ENCODE measurements at regions not wholly inside any gene's neighbourhood (a gene's known extent, or its start where the extent isn't known, plus 50 kb on each side); places are given as distances from the start of the nearest gene placed in this dataset.
"Not testable (repeated sequence)": the region's sequence is repeated elsewhere in the genome, so short reads cannot be mapped to it uniquely, and the experiment has no call there.

DNA sequence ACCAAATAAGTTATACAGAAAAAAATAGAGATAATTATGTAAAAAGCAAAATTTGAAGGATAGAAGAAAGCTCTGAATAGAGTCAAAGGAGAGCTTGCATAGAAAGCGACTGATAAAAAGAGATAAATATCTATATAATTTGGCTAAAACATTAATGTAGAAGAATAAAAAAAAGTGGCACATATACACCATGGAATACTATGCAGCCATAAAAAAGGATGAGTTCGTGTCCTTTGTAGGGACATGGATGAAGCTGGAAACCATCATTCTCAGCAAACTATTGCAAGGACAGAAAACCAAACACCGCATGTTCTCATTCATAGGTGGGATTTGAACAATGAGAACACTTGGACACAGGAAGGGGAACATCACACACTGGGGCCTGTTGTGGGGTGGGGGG lies 693.3 kb upstream of the NR2F2 start:
- H3K4me1 ChIP-seq; H3K9me3 ChIP-seq (replicated peaks); H3K36me3 ChIP-seq; H3K27me3 ChIP-seq; H3K4me3 ChIP-seq; H3K27ac ChIP-seq; DNase-seq: not testable (repeated sequence)

DNA sequence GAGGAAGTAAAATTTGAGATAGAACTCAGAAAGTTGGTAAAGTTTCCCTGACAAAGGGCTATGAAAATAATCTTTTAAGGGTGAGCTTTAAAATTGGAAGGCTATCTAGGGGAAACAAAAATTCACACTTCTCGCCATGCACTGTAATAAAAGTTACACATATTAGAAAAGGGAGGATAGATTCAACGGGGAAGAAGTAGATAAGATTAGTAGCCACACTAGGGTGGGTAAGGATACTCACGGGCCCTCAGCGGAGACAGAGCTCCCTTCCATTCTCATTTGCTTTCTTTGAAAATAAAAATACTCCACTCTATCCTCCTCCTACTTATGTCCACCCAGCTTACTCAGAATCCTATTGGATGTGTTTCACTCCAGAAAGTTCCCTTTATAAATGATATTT lies 691.3 kb upstream of the NR2F2 start:
- H3K36me3 ChIP-seq = no peaks in the 10 kb centered on the region
- no peaks in the 10 kb centered on the region for H3K27me3 ChIP-seq
- no peak for DNase-seq
- 0 out of 2 replicates have a peak, but pooled peaks cover 4% of the 10 kb centered on the region for H3K9me3 ChIP-seq (replicated peaks)
- H3K4me1 ChIP-seq = no peaks in the 10 kb centered on the region
- H3K4me3 ChIP-seq = no peak overlapping the region
- H3K27ac ChIP-seq = no peak overlapping the region

DNA sequence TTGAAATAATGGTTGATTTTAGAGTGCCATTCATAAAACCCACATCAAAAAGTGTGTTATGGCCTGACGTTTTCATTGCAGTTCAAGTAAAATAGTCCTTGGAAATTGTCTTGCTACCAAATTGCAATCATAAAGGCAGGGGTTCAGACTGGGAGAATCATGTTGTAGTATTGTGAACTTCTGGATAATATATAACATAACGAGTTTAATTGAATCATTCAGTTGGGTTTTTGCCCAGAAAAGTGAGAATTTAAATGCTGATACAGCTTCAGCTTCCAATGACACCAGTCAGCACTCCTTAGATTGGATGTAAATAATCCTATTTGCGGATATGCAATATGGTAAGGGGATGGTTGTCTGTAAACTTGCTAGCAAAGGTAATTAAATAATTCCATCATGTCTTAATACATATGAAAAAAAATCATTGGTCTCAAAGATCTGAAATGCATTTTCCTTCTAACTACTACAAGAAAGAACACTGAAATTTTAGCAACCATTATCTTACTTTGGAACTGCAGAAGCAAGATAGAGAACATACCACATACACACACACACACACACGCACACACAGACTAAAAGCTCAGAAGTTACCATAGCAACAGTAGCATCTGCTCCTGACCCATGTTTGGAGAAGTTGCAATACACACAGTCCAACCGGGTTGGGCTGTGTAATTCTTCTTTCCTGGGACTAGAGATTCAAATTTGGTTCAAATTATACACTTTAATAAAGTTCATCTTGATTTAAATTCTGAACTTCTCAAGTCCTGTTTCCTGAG lies 686.2 kb upstream of the NR2F2 start:
- Histone ChIP-seq H3K4me3 (no peak overlapping the region), H3K27ac (no peak overlapping the region), H3K9me3 (replicated peaks) (0 out of 2 replicates have a peak, but pooled peaks cover 4% of the 10 kb centered on the region), H3K4me1 (no peaks in the 10 kb centered on the region), H3K36me3 (no peaks in the 10 kb centered on the region), H3K27me3 (no peaks in the 10 kb centered on the region; the same call in 1 of the 2 replicates)
- DNase-seq = no peak

DNA sequence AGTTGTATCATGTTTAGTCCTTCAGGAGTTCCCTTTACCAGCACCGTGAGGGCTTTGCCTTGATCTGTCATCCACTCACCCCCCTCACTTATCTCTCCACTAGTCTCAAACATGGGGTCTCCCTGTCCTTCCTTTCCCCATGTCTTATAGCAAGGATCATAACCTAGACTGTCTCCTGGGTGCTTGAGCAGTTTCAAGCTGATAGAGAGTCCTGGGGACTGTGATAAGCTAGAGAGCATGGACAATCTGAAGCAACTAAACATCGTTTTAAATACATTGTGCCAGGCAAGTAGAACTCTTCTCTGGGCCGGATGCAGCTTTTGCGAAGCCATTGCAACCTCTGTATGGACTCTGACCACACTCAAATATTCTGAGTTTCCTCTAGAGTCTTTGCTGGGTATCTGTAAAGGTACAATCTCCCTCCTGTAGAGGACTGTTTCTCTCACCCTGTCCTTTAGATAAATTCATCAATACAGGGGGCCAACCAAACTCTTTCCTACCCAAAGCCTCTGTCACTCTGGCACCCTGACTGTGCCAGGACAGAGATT lies 684.6 kb upstream of the NR2F2 start:
- no peaks in the 10 kb centered on the region for H3K36me3 ChIP-seq
- H3K27ac ChIP-seq = no peak overlapping the region
- no peak for DNase-seq
- H3K4me3 ChIP-seq = no peak overlapping the region
- H3K9me3 ChIP-seq (replicated peaks) = 0 out of 2 replicates have a peak, but pooled peaks cover 4% of the 10 kb centered on the region
- no peaks in the 10 kb centered on the region for H3K4me1 ChIP-seq
- H3K27me3 ChIP-seq = no peaks in the 10 kb centered on the region; the same call in 1 of the 2 replicates

DNA sequence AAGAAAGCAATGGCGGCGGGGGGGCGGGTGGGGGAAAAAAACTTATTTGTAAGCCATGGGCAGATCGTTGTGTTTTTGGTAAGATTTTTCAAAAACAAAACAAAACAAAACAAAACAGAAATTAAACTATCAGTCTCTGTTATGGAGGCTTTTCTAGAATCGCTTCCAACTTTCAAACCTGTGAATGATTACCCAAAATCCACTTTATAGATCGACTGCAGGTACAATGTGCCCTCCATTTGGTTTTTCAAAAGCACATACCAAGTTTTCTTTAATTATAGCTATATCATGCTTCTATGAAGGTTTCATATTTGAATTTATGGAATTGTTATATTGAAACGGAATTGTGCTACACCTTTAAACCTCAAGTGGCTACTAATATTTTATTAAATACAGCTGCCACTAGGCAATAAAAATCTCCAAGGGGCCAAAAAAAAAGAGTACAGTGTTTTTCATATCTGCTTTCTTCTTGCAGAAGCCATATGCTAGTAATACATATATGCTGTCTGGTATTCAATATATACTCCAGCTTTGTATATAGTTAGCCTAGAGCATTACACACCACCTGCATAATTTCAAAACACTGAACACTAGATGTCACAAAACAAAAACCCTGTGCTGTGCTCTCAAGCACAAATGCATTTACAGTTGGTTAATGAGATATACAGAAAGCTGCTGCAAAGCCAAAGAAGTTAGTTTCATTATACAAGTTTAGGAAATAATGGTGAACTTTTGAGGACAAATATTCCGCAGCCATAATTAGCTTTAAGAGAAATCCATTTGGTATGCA lies 683.8 kb upstream of the NR2F2 start:
- no peaks in the 10 kb centered on the region; the same call in 1 of the 2 replicates for H3K27me3 ChIP-seq

DNA sequence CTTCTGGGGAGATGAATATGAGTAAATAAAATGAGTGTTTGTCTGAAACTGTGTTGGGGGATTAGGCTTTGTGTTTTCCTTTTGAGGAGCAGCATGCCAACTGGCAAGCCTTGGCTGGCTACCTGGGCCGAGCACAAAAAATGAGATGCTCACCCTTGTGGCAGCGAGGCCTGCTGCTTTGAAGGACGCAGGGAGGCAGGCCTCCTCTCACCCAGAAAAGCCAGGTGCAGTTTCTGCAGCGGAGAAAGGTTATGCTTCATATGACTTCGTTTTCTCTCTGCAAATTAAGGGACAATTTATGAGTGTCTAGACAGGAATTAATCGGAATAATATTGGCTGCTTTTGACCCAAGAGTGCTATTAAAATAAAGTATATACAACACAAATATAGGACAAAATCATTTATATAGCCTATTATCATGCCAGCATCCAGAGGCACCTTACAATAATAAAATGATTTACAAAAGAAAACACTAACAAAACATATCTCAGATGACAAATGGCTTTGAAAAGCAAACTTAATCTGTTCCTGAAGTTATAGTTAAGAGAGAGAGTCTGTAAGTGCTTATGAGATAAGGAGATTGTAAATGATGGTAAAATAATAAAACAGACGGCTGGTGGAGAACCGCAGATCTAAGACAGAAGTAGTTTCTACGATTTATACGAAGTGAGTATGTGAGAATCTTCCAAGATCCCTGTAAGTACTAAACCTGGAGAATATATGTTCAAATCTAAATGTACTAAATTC lies 682.8 kb upstream of the NR2F2 start:
- Histone ChIP-seq H3K36me3 (no peaks in the 10 kb centered on the region), H3K27ac (no peak overlapping the region), H3K4me3 (no peak overlapping the region), H3K9me3 (replicated peaks) (no peaks in the 10 kb centered on the region), H3K27me3 (no peaks in the 10 kb centered on the region; the same call in 1 of the 2 replicates), H3K4me1 (no peaks in the 10 kb centered on the region)
- DNase-seq = no peak

More for the DNA sequence above, 683.8 kb upstream of the NR2F2 start:
- no peak for DNase-seq
- H3K27ac ChIP-seq = no peak overlapping the region
- no peaks in the 10 kb centered on the region for H3K36me3 ChIP-seq
- 0 out of 2 replicates have a peak, but pooled peaks cover under 1% of the 10 kb centered on the region for H3K9me3 ChIP-seq (replicated peaks)
- no peak overlapping the region for H3K4me3 ChIP-seq
- no peaks in the 10 kb centered on the region for H3K4me1 ChIP-seq

DNA sequence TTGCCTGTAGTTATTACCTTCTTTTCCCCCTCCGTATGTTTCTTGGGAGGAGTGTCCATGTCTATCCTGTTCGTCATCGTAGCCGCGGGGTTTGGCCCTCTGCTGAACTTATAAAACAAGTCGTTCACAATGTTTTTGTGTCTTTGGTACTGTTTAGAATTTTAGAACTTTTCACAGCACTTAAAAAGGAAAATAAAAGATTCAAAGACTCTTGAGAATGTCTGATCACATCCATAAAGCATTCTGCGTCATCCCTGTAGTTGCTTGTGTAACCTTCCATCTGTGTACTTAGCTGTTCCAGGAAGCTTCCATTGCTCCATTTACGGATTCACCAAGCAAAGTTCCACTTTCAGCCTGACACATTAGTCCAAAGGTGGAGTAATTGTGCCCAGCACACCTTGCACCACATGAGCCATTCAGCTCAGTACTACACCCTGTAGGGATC lies 677.1 kb upstream of the NR2F2 start:
- Histone ChIP-seq H3K36me3 (no peaks in the 10 kb centered on the region), H3K27me3 (no peaks in the 10 kb centered on the region), H3K4me3 (no peak overlapping the region), H3K9me3 (replicated peaks) (no peaks in the 10 kb centered on the region; the same call in 1 of the 2 replicates), H3K4me1 (no peaks in the 10 kb centered on the region), H3K27ac (no peak overlapping the region)
- DNase-seq = no peak

DNA sequence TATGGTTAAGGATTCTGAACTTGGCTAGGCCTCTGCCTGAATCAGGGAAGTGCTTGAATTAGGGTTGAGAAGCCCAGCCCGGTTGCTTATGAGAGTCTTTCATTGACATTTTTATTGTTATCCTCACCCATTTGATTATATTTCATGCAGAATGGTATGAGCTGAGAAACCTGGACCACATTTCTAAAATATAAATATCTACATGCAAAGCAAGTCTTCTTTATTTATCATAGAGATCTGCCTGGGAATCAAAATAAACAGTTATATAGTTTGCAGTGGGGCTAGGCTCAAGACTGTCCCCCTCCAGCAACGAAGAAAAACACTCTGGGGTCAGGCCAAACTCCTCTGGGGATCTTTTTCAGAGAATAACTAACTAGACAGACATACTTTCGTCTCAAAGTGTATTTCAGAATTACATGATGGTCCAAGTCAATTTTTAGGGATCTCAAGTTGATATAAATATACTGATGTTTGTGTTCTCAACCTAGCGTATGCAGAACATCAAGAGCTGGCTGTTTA lies 675.4 kb upstream of the NR2F2 start:
- Histone ChIP-seq H3K4me3 (no peak overlapping the region), H3K36me3 (no peaks in the 10 kb centered on the region), H3K4me1 (no peaks in the 10 kb centered on the region), H3K9me3 (replicated peaks) (no peaks in the 10 kb centered on the region; the same call in 1 of the 2 replicates), H3K27ac (no peak overlapping the region), H3K27me3 (no peaks in the 10 kb centered on the region)
- DNase-seq = no peak

DNA sequence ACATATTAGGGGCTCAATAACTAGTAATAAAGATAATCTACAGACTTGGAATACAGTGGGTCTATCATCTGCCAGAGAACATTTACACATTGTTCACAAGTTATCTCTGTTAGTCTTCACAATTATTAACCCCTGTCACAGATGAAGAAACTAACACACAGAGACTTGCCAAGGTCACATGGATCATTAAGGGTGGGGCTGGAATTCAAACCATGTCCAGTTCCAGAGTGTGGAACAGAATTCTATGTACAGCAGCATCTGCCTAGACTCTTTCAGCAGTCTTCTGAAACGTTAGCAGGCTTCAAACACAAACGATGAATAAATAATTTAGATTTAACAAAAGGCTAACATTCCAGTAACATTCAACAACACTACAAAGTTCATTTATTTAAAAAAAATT lies 673.9 kb upstream of the NR2F2 start:
- H3K4me1 ChIP-seq = no peaks in the 10 kb centered on the region
- no peaks in the 10 kb centered on the region for H3K36me3 ChIP-seq
- H3K27ac ChIP-seq = no peak overlapping the region
- no peak overlapping the region for H3K4me3 ChIP-seq
- no peaks in the 10 kb centered on the region; the same call in 1 of the 2 replicates for H3K9me3 ChIP-seq (replicated peaks)
- no peaks in the 10 kb centered on the region for H3K27me3 ChIP-seq
- DNase-seq = no peak

DNA sequence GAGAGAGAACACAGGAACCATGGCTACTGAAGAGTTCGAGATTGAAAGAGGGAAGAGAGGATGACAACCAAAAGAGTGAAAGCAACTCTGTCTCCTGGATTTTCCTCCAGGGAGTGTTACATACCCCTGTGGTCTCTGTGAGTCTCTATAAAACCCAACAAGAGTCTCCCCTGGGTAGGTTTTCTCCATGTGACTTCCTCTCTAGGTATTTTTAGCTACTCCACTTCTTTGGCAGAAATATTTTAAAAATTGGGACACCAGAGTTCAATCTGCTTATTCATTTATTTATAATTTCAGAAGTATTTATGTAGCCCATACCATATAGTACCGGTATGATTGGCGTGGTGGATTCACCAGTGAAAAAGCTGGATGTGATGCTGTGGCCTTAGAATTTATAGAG lies 671.7 kb upstream of the NR2F2 start:
- Histone ChIP-seq H3K4me3 (no peak overlapping the region), H3K27me3 (no peaks in the 10 kb centered on the region), H3K27ac (no peak overlapping the region), H3K4me1 (no peaks in the 10 kb centered on the region), H3K36me3 (no peaks in the 10 kb centered on the region), H3K9me3 (replicated peaks) (no peaks in the 10 kb centered on the region; the same call in 1 of the 2 replicates)
- no peak for DNase-seq

DNA sequence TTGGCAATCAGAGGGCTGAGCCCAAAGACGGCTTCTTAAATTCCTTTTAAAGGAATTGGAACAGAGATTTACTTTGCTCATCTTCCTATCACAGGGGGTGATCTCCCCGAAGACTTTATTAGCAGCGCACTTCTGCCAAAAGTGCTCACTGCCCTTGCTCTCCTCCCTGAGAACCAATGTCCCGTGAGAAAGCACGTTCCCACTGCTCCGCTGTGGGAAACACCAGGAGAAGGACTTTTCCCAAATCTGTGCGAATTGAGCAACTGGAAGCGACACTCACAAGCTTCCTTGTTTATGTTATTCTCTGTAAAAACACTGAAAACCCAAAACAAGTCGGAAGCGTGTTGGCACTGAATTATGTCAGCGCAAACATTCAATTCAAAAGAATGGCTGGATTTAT lies 670.8 kb upstream of the NR2F2 start:
- Histone ChIP-seq H3K9me3 (replicated peaks) (no peaks in the 10 kb centered on the region; the same call in 1 of the 2 replicates), H3K4me1 (no peaks in the 10 kb centered on the region), H3K4me3 (no peak overlapping the region), H3K36me3 (no peaks in the 10 kb centered on the region), H3K27ac (no peak overlapping the region), H3K27me3 (no peaks in the 10 kb centered on the region)
- no peak for DNase-seq

DNA sequence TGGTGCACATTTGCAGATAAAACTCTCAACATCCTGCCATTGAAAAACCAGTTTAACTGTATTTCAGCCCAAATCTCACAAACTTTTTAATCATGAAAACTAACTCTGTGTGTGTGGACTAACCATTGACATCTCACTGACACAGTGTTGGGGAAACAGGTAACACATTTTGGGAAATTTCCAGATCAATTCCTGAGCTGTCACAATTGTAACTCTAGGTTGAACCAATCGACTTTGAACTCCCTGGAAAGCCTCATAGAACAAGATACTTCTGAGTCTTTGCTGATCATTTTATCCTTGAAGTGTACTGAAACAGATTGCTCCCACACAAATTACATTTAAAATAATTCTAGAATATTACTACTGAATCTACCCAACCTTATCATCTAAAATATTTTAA lies 667.9 kb upstream of the NR2F2 start:
- DNase-seq = no peak
- no peaks in the 10 kb centered on the region for H3K9me3 ChIP-seq (replicated peaks)
- no peaks in the 10 kb centered on the region for H3K36me3 ChIP-seq
- no peak overlapping the region for H3K27ac ChIP-seq
- H3K4me3 ChIP-seq = no peak overlapping the region
- no peaks in the 10 kb centered on the region for H3K27me3 ChIP-seq
- H3K4me1 ChIP-seq = no peaks in the 10 kb centered on the region

DNA sequence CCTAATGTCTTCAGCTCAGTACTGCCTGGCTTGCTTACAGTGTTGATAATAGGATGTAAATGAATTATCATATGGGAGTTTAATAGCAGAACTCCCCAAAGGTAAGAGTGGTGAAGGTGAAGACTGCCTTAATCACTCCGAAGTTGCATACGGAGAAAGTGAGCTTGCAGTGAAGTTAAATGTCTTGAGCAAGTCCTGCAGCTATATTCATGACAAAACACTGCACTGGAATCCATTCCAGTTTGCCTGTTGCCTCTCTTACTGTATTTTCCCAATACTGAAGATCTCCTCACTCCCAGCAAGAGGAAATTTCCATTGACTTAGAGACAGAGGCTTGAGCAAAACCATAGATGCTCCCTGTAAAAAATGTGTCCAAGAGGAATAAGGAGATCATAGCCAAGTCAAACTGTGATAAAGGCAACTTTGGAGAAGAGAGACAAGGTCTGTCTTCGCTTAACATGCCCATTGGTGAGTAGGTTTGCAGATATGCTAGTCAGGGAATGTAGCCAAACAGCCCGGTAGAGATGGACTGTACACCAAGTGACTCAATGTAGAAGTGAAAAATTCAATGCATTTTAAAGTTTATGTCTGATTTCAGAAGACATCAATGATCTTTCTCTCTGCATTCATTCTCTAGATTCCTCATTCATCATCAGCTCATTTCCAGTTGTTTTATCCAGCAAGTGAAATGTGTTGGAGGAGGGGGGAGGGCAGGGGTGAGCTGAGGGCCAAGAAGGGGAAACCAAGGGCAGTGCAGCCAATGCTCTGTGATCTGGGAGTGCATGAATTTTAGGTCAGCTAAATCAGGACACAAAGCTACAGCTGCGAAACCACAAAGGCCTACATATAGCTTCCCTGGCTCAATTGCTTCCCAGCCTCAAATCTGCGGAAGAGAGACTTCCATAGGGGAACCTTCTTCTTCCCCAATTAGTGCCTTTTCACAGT lies 667.1 kb upstream of the NR2F2 start:
- no peak overlapping the region for H3K4me3 ChIP-seq
- H3K9me3 ChIP-seq (replicated peaks) = no peaks in the 10 kb centered on the region
- no peaks in the 10 kb centered on the region for H3K4me1 ChIP-seq
- no peak overlapping the region for H3K27ac ChIP-seq
- peak in 1 of 2 experiments; percentile 13 for DNase-seq
- no peaks in the 10 kb centered on the region for H3K27me3 ChIP-seq
- no peaks in the 10 kb centered on the region for H3K36me3 ChIP-seq
